Uterus (tissue), 2 donors: ENCODE measurements at regions not wholly inside any gene's neighbourhood (a gene's known extent, or its start where the extent isn't known, plus 50 kb on each side); places are given as distances from the start of the nearest gene placed in this dataset.

Source experiments
- CTCF ChIP-seq, 4 experiments: fragments of 200-600 bp in 2 of 4; fragments of 450-650 bp in 2 of 4; sonication (generic) in 2 of 4; IDR thresholded peaks; one replicate each; pipeline ENCODE4 v1.5.1; 2016 to 2019; ENCODE audit warnings: antibody characterized with exemption in 4 of 4, mild to moderate bottlenecking in 2 of 4, moderate library complexity in 1 of 4
- POLR2A ChIP-seq, 2 donors: fragments of 450-650 bp; IDR thresholded peaks; one replicate each; pipeline ENCODE4 v1.6.1; 2016; ENCODE audit warnings: antibody characterized with exemption in 2 of 2, mild to moderate bottlenecking in 1 of 2, moderate library complexity in 1 of 2

- TF ChIP-seq CTCF (IDR thresholded peaks at IDR 0.05) (no peak), POLR2A (IDR thresholded peaks at IDR 0.05) (no peak)
Observed at GRCh38 chr10:65346466-65346865, 1579.4 kb upstream of the LRRTM3 start.
